ENCODE measurements at regions not wholly inside any gene's neighbourhood (a gene's known extent, or its start where the extent isn't known, plus 50 kb on each side); places are given as distances from the start of the nearest gene placed in this dataset.

- H3K4me2 ChIP-seq (ENCODE audit: low read length), result no peak overlapping the region
- H3K79me2 ChIP-seq (replicated peaks; ENCODE audit: insufficient read depth, low read length), result no peaks in the 10 kb centered on the region
- no peak for TF ChIP-seq CTCF (IDR thresholded peaks at IDR 0.05; ENCODE audit: poor library complexity, severe bottlenecking)
- no peak for TF ChIP-seq EP300 (conservative IDR thresholded peaks at IDR 0.05; ENCODE audit: poor library complexity, severe bottlenecking)
- no peak for TF ChIP-seq EZH2 (IDR thresholded peaks at IDR 0.05; ENCODE audit: borderline replicate concordance, insufficient read depth, low read length, poor library complexity, severe bottlenecking)
- no peak for TF ChIP-seq SMC3 (conservative IDR thresholded peaks at IDR 0.05; ENCODE audit: poor library complexity)
- no peak for TF ChIP-seq TAF1 (IDR thresholded peaks at IDR 0.05; ENCODE audit: low read depth)
- TF ChIP-seq RAD21 (conservative IDR thresholded peaks at IDR 0.05), result no peak
- no peak for TF ChIP-seq REST (IDR thresholded peaks at IDR 0.05; ENCODE audit: borderline replicate concordance)
- no peak for TF ChIP-seq POLR2AphosphoS5 (IDR thresholded peaks at IDR 0.05)
- TF ChIP-seq MXI1 (conservative IDR thresholded peaks at IDR 0.05; ENCODE audit: poor library complexity, severe bottlenecking), result no peak
- H3F3A ChIP-seq (ENCODE audit: insufficient read depth, low read length, poor library complexity, severe bottlenecking), result no peaks in the 10 kb centered on the region
- no peaks in the 10 kb centered on the region for H3K9me3 ChIP-seq (ENCODE audit: low read length)
- H3K9me2 ChIP-seq (ENCODE audit: insufficient read depth, low read length), result no peaks in the 10 kb centered on the region
- H3K36me3 ChIP-seq (ENCODE audit: insufficient read depth, low read length), result no peaks in the 10 kb centered on the region
- H3K9ac ChIP-seq (ENCODE audit: low read length), result no peak overlapping the region
- H3K27me3 ChIP-seq (ENCODE audit: insufficient read depth, low read depth, low read length), result no peaks in the 10 kb centered on the region
- no peak overlapping the region for H3K27ac ChIP-seq (ENCODE audit: low read length)
- H4K20me1 ChIP-seq (ENCODE audit: insufficient read depth), result no peaks in the 10 kb centered on the region
- H2AFZ ChIP-seq (ENCODE audit: low read depth, low read length), result no peak overlapping the region
- H3K4me3 ChIP-seq (ENCODE audit: low read length), result no peak overlapping the region
Measured at GRCh38 chr17:74079537-74080300, 123.8 kb upstream of the RPL38 start.

- H2AFZ ChIP-seq (ENCODE audit: low read depth, low read length), result no peak overlapping the region
- H3K9ac ChIP-seq (ENCODE audit: low read length), result no peak overlapping the region
- H3K4me3 ChIP-seq (ENCODE audit: low read length), result no peak overlapping the region
- H3K79me2 ChIP-seq (replicated peaks; ENCODE audit: insufficient read depth, low read length), result no peaks in the 10 kb centered on the region
- H3K27me3 ChIP-seq (ENCODE audit: insufficient read depth, low read depth, low read length), result no peaks in the 10 kb centered on the region
- H3F3A ChIP-seq (ENCODE audit: insufficient read depth, low read length, poor library complexity, severe bottlenecking), result no peaks in the 10 kb centered on the region
- H4K20me1 ChIP-seq (ENCODE audit: insufficient read depth), result no peaks in the 10 kb centered on the region
- H3K27ac ChIP-seq (ENCODE audit: low read length), result no peak overlapping the region
- no peaks in the 10 kb centered on the region for H3K36me3 ChIP-seq (ENCODE audit: insufficient read depth, low read length)
- H3K9me2 ChIP-seq (ENCODE audit: insufficient read depth, low read length), result no peaks in the 10 kb centered on the region
- no peak overlapping the region for H3K4me2 ChIP-seq (ENCODE audit: low read length)
- TF ChIP-seq POLR2AphosphoS5 (IDR thresholded peaks at IDR 0.05), result no peak
- TF ChIP-seq REST (IDR thresholded peaks at IDR 0.05; ENCODE audit: borderline replicate concordance), result no peak
- TF ChIP-seq SMC3 (conservative IDR thresholded peaks at IDR 0.05; ENCODE audit: poor library complexity), result no peak
- no peak for TF ChIP-seq EP300 (conservative IDR thresholded peaks at IDR 0.05; ENCODE audit: poor library complexity, severe bottlenecking)
- no peak for TF ChIP-seq CTCF (IDR thresholded peaks at IDR 0.05; ENCODE audit: poor library complexity, severe bottlenecking)
- H3K9me3 ChIP-seq (ENCODE audit: low read length), result no peaks in the 10 kb centered on the region
Measured at GRCh38 chr17:74080656-74081582, 122.6 kb upstream of the RPL38 start.

Measured in neural cell (in vitro differentiated cells).